Renal cortical epithelial cell (primary cell): ENCODE measurements at regions not wholly inside any gene's neighbourhood (a gene's known extent, or its start where the extent isn't known, plus 50 kb on each side); places are given as distances from the start of the nearest gene placed in this dataset.

Source experiments
- DNase-seq: peaks from one replicate; pipeline ENCODE4 v3.0.0-alpha.2; 2011; ENCODE audit warnings: low read depth

DNA sequence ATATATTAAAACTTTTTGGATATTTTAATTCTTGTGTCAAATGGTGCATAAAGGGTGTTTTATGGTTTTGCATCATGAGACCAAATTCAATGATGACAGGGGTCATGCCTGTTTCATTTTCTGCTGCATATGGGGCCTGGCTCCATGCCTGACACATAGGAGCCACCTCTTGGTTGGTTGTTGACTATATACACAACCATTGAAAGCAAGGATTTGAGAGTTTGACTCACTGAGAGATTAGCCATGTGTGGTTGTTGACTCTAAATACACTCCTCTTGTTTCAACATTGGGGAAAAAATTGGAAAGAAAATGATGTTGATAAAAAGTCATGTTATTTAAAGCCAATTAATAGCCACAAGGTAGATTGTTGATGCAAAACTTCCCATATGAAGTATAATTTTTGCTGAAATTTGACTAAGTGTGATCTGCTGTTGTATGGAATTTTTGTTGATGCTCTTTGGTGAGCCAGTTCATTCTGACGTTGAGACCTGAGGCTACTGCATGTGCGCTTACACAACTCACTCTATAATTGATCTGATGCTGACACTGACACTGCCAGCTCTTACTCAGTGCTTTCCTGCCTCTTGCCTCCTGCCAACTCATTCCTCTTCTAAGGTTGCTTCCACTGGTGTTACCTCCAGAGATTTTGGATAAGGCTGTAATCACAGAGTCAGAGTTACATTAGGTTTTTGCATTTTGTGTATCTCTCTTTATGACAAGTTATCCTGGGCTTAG lies 446.2 kb upstream of the SLC14A2 start:
- DNase-seq, result peak; percentile 62

DNA sequence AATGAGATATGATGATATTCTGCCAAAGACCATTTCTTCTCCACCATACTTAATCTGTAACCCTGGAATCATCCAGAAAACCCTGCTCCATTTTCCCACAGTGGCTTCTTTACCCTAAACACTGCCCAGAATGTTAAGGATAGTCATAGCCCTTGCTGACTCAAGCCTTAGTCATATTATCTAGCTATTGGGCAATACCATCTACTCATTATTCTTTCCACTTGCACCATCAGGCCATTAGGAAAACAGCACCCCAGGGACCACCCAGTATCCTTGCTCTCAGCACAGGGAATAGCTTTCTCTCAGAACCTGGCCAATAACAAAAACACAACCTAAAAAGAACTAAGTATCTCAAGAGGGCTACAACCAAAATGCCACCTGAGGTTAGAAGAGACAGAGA lies 445.7 kb upstream of the SLC14A2 start:
- peak; percentile 96 for DNase-seq

DNA sequence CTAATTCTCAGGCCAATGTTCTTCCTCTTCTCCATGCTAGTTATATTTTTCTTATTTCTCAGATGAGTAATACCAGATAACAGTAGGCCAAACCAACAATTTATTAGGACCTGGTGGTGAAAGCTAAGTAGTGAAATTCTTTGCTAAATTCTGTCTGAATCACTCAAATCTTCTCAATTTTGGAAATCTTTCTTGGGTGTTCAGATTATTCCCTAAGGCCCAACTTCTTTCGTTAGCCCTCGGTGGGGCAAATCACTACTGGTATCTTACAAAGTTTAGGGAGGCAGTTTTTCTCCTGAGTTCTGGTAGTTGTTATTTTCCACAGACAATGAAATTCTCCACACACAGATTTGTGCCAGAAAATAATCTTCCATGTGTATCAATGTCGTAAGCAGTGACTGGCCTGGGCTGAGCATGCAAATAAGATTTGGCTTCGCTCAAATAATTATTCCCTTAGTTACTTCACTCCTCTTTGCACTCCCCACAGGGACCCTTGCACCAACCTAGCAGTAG lies 443.5 kb upstream of the SLC14A2 start:
- DNase-seq, result no peak

DNA sequence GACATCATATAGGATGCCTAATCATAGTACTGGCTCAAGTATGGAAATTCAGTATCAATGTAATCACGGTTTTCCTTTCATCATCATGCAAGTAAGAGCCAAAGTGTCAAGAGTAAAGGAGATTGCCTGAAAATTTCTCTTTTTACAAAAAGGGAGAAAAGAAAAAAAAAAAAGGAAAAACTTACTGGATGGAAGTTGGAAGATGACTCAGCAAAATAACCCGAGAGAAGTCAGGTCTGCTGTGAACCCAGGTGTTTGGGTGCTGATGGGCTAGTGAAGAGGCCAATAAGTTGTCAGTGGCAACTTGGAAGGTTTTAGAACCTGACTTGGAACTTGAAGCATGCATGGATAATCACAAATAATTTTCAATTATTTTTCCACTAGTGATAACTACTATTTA lies 441.9 kb upstream of the SLC14A2 start:
- DNase-seq, result peak; percentile 18

DNA sequence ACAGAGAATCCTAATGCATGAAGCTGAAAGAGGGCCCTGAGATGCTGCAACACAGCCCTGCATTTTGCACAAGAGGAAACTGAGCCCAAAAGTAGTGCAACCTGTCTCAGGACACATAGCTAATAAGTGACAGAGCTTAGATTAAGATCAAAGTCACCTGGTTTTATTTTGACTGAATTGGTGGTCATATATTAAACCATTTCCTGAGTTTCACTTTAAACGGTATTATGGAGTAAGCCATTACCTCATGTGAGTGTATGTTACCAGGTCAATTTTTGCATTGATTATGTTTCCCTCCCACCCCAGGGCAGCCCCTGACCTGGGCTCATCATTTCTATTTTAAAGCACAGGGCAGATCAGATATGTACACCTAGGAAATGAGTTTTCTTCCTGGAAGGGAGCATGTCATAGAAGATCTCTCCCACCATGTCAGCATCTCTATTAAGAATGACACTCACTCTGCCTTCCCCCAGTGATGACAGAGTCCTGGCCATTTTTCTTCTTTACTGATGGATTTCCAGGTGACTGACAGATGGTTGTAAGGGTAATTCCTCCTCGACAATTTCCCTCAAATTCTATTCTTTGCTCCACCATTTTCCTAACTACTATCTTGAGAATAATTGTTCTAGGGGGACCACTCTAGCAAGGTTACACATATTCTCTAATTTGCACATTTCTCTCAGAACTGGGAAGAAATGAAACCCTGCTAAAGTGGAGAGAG lies 441.3 kb upstream of the SLC14A2 start:
- peak; percentile 56 for DNase-seq

- no peak for DNase-seq
Measured at GRCh38 chr18:45174629-45175136, 440.6 kb upstream of the SLC14A2 start.

- peak; percentile 24 for DNase-seq
Measured at GRCh38 chr18:45175511-45175910, 439.8 kb upstream of the SLC14A2 start.

- no peak for DNase-seq
Measured at GRCh38 chr18:45186832-45187231, 428.4 kb upstream of the SLC14A2 start.

DNA sequence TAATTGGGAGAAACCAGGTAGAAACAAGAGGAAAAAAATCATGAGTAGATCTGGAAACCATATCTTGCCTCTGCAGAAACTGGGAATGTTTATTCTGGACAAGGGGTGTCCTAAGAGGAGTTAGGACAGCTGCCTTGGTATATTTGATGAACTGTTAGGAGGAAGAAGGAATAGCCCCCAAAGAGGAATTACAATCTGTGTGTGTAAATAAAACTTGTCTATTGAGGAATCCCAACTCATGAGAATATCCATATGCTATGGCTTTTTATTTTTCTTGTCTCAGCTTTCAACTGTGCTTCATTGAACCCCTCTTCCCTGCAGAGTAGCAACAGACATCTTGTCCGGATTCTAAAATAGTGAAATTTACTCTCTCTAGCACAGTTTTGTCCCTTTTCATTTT lies 423.5 kb upstream of the SLC14A2 start:
- no peak for DNase-seq

- peak; percentile 63 for DNase-seq
Measured at GRCh38 chr18:45197526-45197970, 417.7 kb upstream of the SLC14A2 start.

DNA sequence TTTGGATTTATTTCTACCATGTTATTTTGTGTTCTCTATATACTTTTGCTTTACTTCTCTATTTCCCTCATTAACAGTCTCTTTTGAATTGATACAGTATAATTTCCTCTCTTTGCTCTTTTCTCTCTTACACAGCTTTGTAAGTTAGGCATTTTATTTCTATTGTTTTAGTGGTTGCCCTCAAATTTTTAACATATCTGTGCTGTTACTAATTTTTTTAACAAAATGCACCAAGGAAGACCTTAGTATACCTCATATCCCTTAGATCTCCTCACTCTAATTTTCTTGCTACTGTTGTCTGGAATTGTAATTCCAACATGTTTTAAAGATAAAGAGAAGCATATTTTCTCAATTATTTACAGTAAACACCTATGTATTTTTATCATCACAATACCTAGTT lies 416.8 kb upstream of the SLC14A2 start:
- no peak for DNase-seq

DNA sequence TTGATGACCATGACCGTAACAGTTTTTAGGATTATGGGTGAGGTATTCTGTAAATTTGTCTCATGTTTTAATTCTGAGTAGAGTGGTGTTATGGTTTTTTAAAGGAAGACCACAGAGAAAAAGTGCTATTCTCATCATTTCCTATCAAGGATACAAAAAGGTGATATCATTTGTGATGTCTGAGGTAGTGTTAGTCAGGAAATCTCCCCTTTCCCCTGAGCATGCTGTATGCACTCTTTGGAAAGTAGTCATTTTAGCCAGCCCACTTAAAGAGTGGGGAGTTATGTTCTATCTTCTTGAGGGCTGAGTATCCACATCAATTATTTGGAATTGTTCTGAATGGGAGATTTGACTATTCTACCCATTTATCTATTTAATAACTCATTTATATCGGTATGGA lies 414.2 kb upstream of the SLC14A2 start:
- DNase-seq, result no peak

- peak; percentile 28 for DNase-seq
Measured at GRCh38 chr18:45201489-45201888, 413.8 kb upstream of the SLC14A2 start.

GRCh38 chr18:45202061-45202460 lies 413.2 kb upstream of the SLC14A2 start:
- DNase-seq, result no peak

GRCh38 chr18:45203677-45204076 lies 411.6 kb upstream of the SLC14A2 start:
- DNase-seq, result no peak

GRCh38 chr18:45207328-45207727 lies 407.9 kb upstream of the SLC14A2 start:
- no peak for DNase-seq

- DNase-seq, result no peak
Measured at GRCh38 chr18:45208164-45208563, 407.1 kb upstream of the SLC14A2 start.

GRCh38 chr18:45212181-45213039 lies 402.9 kb upstream of the SLC14A2 start:
- peak; percentile 70 for DNase-seq

DNA sequence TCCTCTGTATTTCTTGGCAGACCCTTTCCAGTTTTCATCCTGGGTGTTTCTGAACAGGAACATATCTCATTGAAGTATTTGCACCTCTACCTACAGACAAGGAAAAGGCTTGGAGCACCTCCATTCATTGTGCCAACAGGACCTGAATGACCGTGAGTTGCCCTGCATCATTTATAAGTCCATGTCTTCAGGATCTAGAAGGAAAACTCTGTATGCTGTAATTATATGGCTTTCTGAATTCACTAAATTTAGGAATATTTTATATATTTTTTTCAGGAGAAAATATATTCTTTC lies 402.3 kb upstream of the SLC14A2 start:
- no peak for DNase-seq

GRCh38 chr18:45218436-45218835 lies 396.8 kb upstream of the SLC14A2 start:
- no peak for DNase-seq

GRCh38 chr18:45221363-45221762 lies 393.9 kb upstream of the SLC14A2 start:
- no peak for DNase-seq

GRCh38 chr18:45222180-45222579 lies 393.1 kb upstream of the SLC14A2 start:
- DNase-seq, result no peak
